GM18502 (cell line): ENCODE measurements at regions not wholly inside any gene's neighbourhood (a gene's known extent, or its start where the extent isn't known, plus 50 kb on each side); places are given as distances from the start of the nearest gene placed in this dataset.
"Not testable (repeated sequence)": the region's sequence is repeated elsewhere in the genome, so short reads cannot be mapped to it uniquely, and the experiment has no call there.

Experiments
- ATAC-seq: cut with Tn5 transposase; IDR thresholded peaks from one replicate; pipeline ENCODE4 v1.9.1; 2021; ENCODE audit warnings: mild to moderate bottlenecking; ENCODE audit not compliant: unreplicated experiment, poor library complexity

- ATAC-seq: not testable (repeated sequence)
Observed at GRCh38 chr2:194511070-194511469, 1146.0 kb upstream of the SLC39A10 start.

- not testable (repeated sequence) for ATAC-seq
Observed at GRCh38 chr2:194504876-194505275, 1152.2 kb upstream of the SLC39A10 start.

GRCh38 chr2:194495046-194495445 lies 1162.0 kb upstream of the SLC39A10 start:
- ATAC-seq: no peak

- ATAC-seq: no peak
Observed at GRCh38 chr2:194494401-194494800, 1162.6 kb upstream of the SLC39A10 start.

- no peak for ATAC-seq
Observed at GRCh38 chr2:194491409-194492115, 1165.5 kb upstream of the SLC39A10 start.

GRCh38 chr2:194486326-194486725 lies 1170.7 kb upstream of the SLC39A10 start:
- no peak for ATAC-seq

GRCh38 chr2:194483041-194483440 lies 1174.0 kb upstream of the SLC39A10 start:
- no peak for ATAC-seq

- ATAC-seq: no peak
Observed at GRCh38 chr2:194465641-194466040, 1191.4 kb upstream of the SLC39A10 start.

- ATAC-seq: no peak
Observed at GRCh38 chr2:194464964-194465638, 1191.9 kb upstream of the SLC39A10 start.

- ATAC-seq: not testable (repeated sequence)
Observed at GRCh38 chr2:194462883-194463282, 1194.1 kb upstream of the SLC39A10 start.

GRCh38 chr2:194455358-194455757 lies 1201.7 kb upstream of the SLC39A10 start:
- ATAC-seq: no peak

- no peak for ATAC-seq
Observed at GRCh38 chr2:194452504-194452903, 1204.5 kb upstream of the SLC39A10 start.

- ATAC-seq: no peak
Observed at GRCh38 chr2:194445226-194445625, 1211.8 kb upstream of the SLC39A10 start.

- no peak for ATAC-seq
Observed at GRCh38 chr2:194443926-194444325, 1213.1 kb upstream of the SLC39A10 start.

- no peak for ATAC-seq
Observed at GRCh38 chr2:194424683-194425209, 1232.3 kb upstream of the SLC39A10 start.

GRCh38 chr2:194411221-194411620 lies 1245.8 kb upstream of the SLC39A10 start:
- no peak for ATAC-seq

- ATAC-seq: no peak
Observed at GRCh38 chr2:194395818-194396217, 1261.2 kb upstream of the SLC39A10 start.

- ATAC-seq: no peak
Observed at GRCh38 chr2:194385376-194385775, 1271.7 kb upstream of the SLC39A10 start.

- ATAC-seq: no peak
Observed at GRCh38 chr2:194383401-194383800, 1273.6 kb upstream of the SLC39A10 start.

GRCh38 chr2:194382221-194382620 lies 1274.8 kb upstream of the SLC39A10 start:
- no peak for ATAC-seq

GRCh38 chr2:194380011-194380410 lies 1277.0 kb upstream of the SLC39A10 start:
- ATAC-seq: peak; percentile 65

GRCh38 chr2:194367390-194367789 lies 1289.6 kb upstream of the SLC39A10 start:
- ATAC-seq: not testable (repeated sequence)
